GM18870 (cell line): ENCODE measurements at regions not wholly inside any gene's neighbourhood (a gene's known extent, or its start where the extent isn't known, plus 50 kb on each side); places are given as distances from the start of the nearest gene placed in this dataset.

ENCODE experiments used
- ATAC-seq: cut with Tn5 transposase; IDR thresholded peaks from one replicate; pipeline ENCODE4 v1.9.1; 2021; ENCODE audit warnings: moderate library complexity; ENCODE audit not compliant: unreplicated experiment

DNA sequence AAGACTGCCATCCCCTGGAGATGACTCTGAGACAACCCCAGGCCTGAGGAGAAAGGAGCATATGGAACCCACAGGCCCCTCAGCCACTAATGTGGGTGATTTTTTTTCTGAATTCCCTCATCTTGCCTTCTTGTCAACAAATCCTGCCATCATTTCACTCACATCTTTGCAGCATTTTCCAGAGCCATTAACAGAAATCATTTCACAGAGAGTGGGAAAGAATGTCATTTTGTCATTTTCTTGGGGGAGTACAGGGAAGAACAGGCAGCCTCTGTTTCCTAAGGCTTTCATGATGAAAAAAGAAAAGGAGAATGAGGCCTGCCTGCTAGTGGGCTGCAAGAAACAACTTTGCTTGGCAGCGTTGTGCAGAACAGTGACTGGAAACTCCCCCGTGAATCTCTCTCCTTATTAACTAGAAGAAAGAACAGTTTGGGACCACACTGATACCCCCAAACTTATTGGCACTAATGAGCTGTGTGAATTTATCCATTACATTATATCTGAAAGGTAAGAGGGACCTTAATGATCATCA, 1464.6 kb upstream of the CELF4 start:
- ATAC-seq, result no peak

DNA sequence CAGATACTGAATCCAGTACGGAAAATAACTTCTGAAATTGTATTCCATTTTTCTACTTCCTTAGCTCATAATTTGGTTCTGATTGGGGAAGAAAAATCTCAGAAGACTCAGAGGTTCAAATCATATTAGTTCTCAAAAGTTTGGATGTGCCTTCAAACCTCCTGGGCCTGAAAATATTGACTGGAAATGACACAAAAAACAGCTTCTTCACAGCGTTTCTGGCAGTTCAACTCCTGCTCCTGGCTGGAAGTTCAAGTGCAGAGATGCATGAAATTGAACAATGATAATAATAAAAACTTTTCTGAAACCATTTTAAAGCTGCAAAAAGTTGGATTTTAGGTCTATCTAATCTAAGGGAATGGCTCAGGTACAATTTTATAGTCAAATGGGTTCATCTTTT, 1459.9 kb upstream of the CELF4 start:
- no peak for ATAC-seq

DNA sequence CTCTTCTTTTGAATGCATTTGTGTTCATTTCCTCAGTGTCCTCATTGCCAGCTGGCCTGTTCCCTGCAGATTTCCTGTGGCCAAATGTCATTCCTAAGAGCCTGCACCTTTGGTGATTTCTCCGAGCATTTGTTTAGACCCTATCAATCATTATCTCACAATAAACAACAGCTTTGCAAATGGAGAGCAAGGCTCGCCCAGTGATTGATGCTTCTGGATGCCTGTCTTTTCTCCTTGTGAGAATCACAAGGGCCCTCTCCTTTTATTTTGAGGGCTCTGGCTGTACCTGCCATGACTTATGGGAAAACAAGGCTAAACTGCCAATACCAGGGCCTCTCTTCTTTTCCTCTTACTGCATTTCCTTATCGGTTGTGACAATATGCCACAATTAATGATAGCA, 1454.4 kb upstream of the CELF4 start:
- no peak for ATAC-seq

DNA sequence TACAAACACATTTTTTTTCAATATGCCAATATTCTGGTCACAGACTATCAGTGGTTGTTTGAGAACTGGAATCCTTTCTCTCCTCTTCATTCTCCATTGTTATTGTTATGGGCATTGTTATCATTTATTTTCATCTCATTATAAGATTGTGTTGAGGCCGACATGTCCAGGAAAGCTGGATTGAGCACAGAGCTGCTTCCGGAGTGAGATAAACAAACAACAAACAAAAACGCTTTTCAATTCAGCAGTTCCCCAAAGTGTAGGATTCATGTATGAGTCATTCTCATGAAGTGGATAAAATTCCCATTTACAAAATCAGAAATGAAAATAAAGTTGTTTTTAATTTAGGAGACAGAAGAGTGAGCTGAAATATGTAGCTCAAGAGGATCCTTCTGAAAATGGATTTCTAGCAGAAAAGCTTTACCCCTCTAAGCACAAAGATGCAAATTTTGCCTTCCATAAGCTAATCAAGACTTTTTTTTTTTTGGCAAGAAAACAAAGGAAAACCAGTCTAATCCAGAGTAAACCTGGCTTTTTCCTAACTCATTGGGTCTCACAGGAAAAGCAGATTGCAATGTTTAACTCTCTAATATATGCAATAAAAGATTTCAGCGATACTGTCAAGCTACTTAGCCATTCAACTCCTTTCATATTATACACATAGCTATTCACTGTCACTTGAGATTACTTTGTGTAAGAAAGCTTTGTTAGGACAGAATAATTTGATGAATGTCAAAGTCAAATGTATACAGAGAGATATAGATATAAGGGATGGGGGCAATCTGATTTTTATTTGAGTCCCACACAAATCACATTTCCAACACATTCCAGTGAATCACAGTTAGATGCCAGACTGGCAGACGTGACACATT, 1441.7 kb upstream of the CELF4 start:
- ATAC-seq, result no peak

DNA sequence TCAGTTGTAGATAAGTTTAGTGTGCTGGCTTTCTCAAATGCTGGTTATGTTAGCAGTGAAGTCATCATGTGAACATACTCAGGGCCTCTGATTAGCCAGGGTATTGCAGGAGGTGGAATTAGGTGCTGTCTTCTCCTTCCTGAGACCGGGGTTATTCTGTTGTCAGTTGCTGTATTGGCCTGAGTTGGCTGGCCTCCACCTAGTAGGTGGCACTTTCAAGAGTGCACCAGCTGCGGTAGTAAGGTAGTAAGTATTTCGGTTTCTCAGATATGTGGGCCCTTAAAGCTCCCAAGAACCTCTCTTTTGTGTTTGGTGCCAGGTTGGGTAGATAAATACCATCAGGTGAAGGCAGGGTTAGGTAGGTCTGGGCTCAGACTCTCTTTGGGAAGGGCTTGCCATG, 1430.5 kb upstream of the CELF4 start:
- ATAC-seq, result no peak

DNA sequence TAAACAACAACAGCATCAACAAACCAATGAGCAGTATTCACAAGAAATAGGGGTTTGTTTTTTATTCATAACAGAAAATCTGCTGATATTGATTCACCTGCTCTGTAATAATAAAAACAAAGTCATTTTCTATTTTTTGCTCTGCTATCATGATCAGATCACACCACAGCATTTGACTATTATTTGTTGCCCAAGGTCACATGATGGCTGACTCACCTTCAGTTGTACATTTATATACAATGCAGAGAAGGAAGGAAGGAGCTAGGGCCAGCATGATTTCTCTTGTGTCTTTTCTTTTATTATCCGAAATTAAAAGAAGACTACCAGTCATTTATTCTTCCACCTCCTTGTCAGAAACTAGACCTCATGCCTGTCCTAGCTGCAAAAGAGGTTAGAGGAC, 1427.7 kb upstream of the CELF4 start:
- no peak for ATAC-seq

DNA sequence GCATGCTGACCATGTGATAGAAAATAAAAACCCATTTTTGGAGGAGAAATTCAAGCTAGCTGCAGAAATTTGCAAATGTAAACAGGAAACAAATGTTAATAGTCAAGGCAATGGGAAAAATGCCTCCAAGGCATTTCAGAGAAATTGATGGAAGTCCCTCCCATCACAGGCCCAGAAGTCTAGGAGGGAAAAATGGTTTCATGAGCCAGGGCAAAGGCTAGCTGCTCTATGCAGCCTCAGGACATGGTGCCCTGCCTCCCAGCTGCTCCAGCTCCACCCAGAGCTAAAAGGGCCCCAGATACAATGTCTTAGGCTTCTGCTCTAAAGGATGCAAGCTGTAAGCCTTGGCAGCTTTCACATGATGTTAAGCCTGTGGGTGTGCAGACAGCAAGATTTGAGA, 1419.4 kb upstream of the CELF4 start:
- no peak for ATAC-seq

DNA sequence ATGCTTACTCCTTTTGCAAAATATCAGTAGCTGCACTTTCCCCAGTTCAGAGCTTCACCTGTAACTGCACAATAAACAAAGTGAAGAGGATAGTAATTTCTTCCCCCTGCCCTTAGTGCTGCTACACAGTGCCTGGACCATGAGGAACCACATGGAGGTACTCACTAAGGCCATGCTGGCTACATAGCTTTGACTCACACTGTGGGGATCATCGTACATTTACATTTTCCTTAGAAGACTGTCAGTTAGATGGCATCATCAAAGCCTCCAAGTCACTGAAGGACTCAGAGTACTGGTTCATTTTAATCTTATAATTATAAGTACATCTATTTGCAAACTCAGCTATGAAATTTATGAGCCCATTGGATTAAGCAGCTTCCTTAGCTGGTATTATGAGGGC, 1416.5 kb upstream of the CELF4 start:
- ATAC-seq, result no peak

DNA sequence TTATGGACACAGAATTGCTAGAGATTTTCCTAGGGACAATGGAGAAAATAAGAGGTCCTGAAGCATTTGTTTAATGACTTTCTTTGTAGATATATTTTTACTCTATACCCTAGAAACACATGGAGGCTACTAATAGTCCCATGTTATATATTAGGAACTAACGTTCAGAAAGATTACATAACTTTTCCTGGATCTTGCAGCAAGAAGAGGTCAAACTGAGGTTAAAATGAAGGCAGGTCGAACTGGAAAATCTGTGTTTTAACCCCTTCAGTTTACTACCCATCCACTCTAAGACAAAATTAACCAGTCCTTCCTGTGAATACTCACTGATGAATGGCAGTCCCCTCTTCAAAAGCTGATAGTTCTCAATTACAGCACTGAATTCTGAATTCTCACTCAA, 1415.8 kb upstream of the CELF4 start:
- ATAC-seq, result no peak

DNA sequence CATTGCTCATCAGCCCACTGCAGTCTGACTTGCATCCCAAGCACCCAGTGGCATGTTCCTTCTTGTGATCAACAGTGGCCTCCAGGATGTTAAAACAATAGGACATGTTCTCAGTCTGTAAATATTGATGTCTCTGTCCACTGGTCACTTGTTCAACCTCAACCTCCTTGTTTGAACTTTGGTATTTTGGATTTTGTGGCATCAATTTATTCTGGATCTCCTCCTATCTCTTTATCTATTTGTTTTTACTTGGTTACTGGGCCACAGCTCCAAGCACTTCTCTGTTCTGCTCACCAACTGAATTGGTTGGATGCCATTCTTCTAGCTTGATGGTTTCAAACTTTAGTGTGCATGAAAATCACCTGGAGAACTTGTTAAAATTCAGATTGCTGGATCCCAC, 1414.8 kb upstream of the CELF4 start:
- no peak for ATAC-seq

DNA sequence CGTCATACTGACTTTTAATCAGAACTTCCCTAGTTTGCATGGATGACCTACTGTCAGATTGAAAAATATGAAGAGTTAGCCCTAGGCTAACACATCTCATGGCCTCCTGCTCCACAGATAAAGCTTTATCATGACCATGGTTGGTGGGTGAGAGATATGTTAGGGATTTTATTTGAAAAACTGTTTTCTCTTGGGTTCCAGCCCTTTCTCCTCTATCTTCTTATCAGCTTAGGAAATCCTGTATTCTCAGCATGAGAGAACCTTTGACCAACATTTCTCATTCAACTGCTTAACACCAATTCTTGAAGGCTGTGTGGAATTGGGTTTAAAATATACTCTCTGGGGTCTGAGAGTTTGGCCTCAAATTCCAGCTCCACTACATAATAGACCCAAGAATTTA, 1407.0 kb upstream of the CELF4 start:
- ATAC-seq, result no peak

DNA sequence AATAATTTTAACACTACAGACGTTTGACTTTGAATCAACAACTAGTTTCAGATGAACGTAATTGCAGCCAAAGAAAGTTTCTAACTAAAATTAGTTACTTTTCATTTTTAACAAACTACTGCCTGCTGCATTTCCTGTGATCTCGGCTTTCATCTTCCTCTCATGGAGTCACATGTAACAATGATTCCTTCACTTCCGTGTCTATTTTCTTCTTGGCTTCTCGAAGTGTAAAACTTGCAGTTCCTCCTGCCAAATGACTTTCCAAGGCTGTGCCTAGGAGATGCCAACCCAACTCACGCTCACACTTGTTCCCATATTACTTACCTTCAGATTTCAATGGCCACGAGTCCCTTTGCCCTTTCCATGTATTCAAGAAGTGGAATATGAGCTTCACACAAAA, 1406.3 kb upstream of the CELF4 start:
- ATAC-seq, result no peak

DNA sequence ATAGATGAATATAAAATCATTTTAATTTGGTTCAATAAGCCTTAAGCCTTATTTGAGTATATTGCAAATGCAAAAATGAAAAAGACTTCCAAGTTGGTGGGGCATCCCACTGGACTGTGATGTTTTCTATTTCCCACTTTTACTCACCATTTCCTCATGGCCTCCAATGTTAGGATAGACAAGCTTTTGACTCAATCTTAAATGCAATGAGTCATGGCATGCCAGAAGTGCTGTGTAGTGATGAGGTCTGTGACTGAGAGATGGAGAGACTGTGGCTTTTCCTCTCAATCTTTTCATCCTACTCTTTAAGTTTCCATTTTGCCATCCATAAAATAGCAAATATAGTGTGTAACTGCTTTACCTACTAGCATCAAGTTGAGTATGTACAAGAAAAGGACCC, 1401.2 kb upstream of the CELF4 start:
- no peak for ATAC-seq

DNA sequence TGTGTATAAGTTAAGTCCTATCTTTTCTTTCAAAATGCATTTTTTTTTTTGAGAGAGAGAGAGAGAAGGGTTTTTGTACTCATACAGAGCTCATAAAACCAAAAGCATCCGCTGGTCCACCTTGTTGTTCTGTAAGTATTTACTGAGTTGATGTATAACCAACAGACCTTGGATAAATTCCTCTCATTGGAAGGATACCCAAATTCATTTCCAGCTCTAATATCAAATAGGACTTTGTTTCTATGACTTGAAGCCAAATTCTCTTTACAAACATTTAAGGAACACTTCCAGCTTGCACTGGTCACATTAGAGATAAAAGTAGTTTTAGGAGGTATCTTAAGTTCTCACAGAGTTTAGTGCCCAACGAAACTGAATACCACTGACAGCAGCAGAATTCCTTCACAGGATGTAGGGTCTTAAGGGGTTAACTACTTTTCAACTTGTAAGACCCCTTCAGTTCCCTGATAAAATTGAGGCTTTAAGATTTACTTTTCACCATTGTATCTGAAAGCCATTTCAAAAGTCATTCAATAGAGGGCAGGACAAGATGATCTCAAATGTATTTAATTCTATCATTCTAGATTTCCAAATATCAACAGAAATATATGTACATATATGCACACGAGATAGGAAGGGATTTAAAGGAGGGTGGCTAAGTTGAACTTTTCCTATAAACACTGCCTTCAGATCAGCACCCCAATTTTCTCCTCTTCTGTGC, 1398.5 kb upstream of the CELF4 start:
- ATAC-seq, result no peak

DNA sequence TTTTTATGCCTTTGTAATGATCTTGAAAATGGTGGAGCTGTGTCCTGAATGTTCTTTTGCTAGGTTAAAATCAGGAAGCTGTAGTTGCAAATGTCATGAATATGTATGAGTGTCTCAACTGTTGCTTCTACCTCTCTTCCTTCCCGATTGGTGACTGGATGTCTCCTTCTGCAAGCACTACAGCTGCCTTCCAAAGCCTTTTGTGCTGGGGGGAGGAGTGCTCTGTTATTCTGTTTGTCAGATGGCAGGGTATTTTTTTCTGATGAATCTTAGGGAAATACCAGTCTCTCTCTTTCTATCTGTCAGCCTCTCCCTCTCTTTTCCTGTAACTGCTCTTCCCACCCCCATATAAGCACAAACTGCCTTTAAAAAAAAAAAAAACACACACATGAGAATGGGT, 1396.3 kb upstream of the CELF4 start:
- no peak for ATAC-seq

DNA sequence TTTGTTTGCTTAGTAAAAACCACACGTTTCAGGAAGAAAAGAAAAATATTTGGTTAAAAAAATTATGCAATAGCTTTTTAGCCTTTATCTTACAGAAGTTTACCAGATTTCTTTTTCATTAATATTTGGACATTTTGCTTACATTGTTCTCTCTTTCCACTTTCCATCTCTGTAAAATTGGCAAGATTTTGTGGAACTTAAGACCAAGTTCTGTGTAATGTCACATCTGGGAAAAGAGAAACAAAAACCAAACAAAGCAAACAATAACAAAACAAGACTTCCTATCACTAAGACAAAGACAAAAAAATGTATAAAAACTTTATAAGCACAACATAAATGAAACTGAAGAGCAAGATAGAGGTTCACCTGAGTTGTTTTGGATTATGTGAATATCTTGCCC, 1392.1 kb upstream of the CELF4 start:
- ATAC-seq, result no peak

DNA sequence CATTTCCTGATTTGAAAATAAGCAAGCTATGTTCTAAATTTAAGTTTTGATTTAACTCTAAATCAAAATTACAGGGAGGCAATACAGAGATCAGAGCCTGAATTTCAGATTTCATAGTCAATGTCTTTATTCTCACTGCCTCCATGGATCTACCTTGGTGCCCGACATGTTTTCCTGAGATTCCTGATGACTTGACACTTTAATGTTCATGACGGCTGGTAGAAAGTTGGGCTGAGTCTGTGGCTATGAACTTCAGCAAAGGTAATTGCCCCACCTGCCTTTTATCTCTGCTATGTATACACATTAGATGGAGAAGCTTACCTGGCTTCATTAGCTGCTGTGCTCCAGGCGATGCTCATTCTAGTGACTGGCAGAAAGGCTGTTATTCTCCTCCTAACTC, 1390.5 kb upstream of the CELF4 start:
- ATAC-seq, result no peak

DNA sequence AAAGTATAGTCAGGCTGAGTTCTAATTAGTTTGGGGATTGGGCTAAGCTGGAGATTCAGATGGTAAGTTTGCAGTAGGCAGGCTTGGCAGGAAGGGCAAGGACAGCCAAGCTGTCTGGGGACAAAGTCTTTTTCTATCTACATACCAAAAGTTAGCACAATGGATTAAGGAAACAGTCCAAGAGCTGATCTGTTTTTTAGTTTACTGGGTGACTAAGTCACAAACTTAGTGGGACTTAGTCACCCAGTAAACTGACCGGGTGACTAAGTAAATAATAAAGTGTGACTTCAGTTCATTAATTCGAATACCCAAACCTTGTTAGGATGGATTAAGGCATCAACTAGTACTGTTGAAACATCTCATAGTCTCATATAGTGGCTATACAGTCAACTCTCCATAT, 1386.0 kb upstream of the CELF4 start:
- no peak for ATAC-seq

DNA sequence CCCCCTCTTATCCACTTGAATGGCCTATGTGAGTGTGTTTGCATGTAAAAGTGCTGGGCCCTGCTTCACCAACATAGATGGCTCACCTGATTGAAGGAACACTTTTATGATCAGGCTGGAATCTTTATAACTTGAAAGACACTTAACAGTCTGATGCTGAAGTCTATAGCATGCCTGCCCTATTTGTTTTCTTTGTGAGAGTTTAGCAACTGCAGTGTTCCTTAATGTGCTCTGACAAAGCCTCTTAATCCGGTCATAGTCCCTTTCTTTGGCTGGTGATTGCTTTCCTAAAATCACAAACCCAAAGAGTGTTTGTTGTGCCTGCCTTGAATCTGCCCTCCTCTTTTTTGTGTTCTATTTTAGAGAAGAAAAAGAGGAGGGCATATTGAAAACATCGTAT, 1382.8 kb upstream of the CELF4 start:
- no peak for ATAC-seq

DNA sequence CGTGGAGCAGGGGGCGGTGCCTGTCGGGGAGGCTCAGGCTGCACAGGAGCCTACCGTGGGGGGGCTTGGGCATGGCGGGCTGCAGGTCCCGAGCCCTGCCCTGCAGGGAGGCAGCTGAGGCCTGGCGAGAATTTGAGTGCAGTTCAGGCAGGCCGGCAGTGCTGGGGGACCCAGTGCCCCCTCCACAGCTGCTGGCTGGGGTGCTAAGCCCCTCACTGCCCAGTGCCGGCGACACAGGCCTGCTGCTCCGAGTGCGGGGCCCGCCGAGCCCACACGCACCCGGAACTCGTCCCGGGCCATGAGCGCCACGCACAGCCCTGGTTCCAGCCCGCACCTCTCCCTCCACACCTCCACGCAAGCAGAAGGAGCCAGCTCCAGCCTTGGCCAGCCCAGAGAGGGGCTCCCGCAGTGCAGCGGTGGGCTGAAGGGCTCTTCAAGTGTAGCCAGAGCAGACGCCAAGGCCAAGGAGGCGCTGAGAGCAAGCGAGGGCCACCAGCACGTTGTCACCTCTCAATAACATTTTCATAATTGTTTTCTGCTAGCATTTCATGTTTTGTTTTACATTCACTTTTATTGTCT, 1378.9 kb upstream of the CELF4 start:
- no peak for ATAC-seq

DNA sequence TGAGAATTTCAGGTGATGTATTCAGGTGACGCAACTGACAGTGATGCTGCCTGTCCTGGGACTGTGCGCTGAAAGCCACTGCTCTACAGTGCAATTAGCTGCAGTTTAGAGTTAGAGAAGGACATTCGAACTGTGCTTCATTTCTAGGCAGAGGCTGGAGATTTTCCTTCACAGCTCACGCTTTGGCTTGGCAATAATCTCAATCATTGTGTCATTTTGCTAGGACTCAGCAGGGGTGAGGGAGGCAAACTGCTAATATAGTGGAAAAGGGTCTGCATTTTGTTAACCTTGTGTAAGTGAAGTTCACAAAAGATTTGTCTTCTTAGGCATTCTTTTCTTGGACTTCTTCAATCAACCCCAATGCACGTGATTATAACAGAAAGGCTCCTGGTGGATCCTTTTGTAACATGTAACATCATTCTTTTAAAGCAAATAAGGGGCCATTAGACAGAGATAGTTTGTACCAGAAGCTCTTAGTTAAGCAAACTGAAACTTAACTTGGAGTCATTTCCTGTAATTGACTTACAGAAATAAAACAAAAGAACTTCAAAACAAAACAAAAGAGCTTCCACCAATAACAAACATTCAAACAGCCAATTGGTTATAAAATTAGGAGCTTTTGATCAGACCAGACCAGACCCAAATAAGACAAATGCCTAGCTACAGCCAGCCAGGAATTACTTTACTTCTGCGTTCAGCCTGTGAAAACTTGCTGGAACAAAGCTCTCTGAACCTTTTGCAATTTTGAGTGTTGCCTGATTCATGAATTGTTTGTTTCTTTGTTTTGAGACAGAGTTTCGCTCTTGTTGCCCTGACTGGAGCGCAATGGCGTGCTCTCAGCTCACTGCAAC, 1376.3 kb upstream of the CELF4 start:
- ATAC-seq, result no peak
